HCT116 (cell line): ENCODE measurements at regions not wholly inside any gene's neighbourhood (a gene's known extent, or its start where the extent isn't known, plus 50 kb on each side); places are given as distances from the start of the nearest gene placed in this dataset.
A peak's percentile ranks its signal among the peaks of the same experiment; 100 is the strongest.

Experiments used
- ATAC-seq: fragments of 200-7000 bp; cut with Tn5 transposase; 2 replicates; pipeline ENCODE4 v1.9.1; 2020; ENCODE audit warnings: mild to moderate bottlenecking, moderate library complexity
- BruUV-seq: library from RNA; stranded (reverse); fragments of 400-500 nt; replicated peaks from 2 replicates; lab custom pipeline; 2021; lab: Mats Ljungman, UMichigan
- CTCF ChIA-PET: fragments of 300-600 bp; sonication (Branson Sonifier 250); formaldehyde crosslinking; loops from one replicate; lab custom pipeline; 2021; ENCODE audit warnings: antibody characterized with exemption; lab: Charles Lee
- POLR2A ChIA-PET: fragments of 300-600, 350-600 bp; sonication (Branson Sonifier 250); formaldehyde crosslinking; loops from one replicate; lab custom pipeline; 2021; ENCODE audit warnings: antibody characterized with exemption; lab: Charles Lee
- RAD21 ChIA-PET, 2 experiments: fragments of 300-600 bp; sonication (Branson Sonifier 250); formaldehyde crosslinking; loops; one replicate each; lab custom pipeline; 2023; ENCODE audit warnings: low total read pairs in 2 of 2; ENCODE audit not compliant: uncharacterized antibody in 2 of 2, unreplicated experiment in 2 of 2, low non-redundant PET in 1 of 2; lab: Charles Lee
- DNase-seq: peaks from one replicate; pipeline ENCODE4 v3.0.0-alpha.2; 2010; ENCODE audit warnings: low read depth, low spot score
- H2AFZ ChIP-seq: fragments of 200-600 bp; shearing (Covaris generic), sonication (generic); 2 replicates; pipeline ENCODE4 v1.6.1; 2017; ENCODE audit warnings: low read depth, mixed run types, mixed read lengths, antibody characterized with exemption, low read length; ENCODE audit not compliant: poor library complexity, severe bottlenecking
- H3K27ac ChIP-seq: 2 replicates; pipeline ENCODE4 v1.5.1; 2012; ENCODE audit warnings: low read depth, low read length
- H3K27me3 ChIP-seq: fragments of 200-600 bp; sonication (generic); 2 replicates; pipeline ENCODE4 v1.6.1; 2016; ENCODE audit warnings: mixed run types, low read length, mixed read lengths; ENCODE audit not compliant: insufficient read depth
- H3K36me3 ChIP-seq, 2 experiments: fragments of 200-500 bp in 1 of 2; fragments of 200-600 bp in 1 of 2; sonication (Bioruptor generic) in 1 of 2; sonication (generic) in 1 of 2; 2 replicates each; pipeline versions ENCODE4 v1.5.1 to v1.6.1; 2014 to 2016; ENCODE audit warnings: low read length in 2 of 2, inconsistent platforms in 1 of 2, mixed read lengths in 1 of 2, mixed run types in 1 of 2; ENCODE audit not compliant: insufficient read depth in 2 of 2, control insufficient read depth in 1 of 2
- H3K4me1 ChIP-seq, 2 experiments: fragments of 200-600 bp in 1 of 2; sonication (generic) in 1 of 2; 2 replicates each; pipeline versions ENCODE4 v1.5.1 to v1.6.1; 2012 to 2017; ENCODE audit warnings: low read length in 2 of 2, inconsistent platforms in 1 of 2, mild to moderate bottlenecking in 1 of 2, mixed read lengths in 1 of 2, mixed run types in 1 of 2, moderate library complexity in 1 of 2; ENCODE audit not compliant: insufficient read depth in 2 of 2, control insufficient read depth in 1 of 2
- H3K4me2 ChIP-seq: fragments of 200-600 bp; sonication (generic); 2 replicates; pipeline ENCODE4 v1.6.1; 2017; ENCODE audit warnings: mixed run types, low read length, mixed read lengths
- H3K4me3 ChIP-seq, 2 experiments: fragments of 200-600 bp in 1 of 2; sonication (generic) in 1 of 2; replicated peaks in 1 of 2; 2 replicates each; pipeline ENCODE4 v1.5.1; 2011 to 2016; ENCODE audit warnings: low read length in 2 of 2, control low read depth in 1 of 2, low read depth in 1 of 2, mild to moderate bottlenecking in 1 of 2, mixed read lengths in 1 of 2, mixed run types in 1 of 2
- H3K79me2 ChIP-seq: fragments of 200-600 bp; sonication (generic); 2 replicates; pipeline ENCODE4 v1.6.1; 2017; ENCODE audit warnings: mild to moderate bottlenecking, mixed run types, low read length, moderate library complexity, mixed read lengths; ENCODE audit not compliant: insufficient read depth
- H3K9ac ChIP-seq: fragments of 200-600 bp; sonication (generic); 2 replicates; pipeline ENCODE4 v1.6.1; 2016; ENCODE audit warnings: low read length, mixed read lengths
- H3K9me2 ChIP-seq: fragments of 200-600 bp; sonication (generic), shearing (Covaris generic); 2 replicates; pipeline ENCODE4 v1.6.1; 2017; ENCODE audit warnings: mixed run types, mild to moderate bottlenecking, moderate library complexity; ENCODE audit not compliant: insufficient read depth
- H3K9me3 ChIP-seq, 2 experiments: fragments of 200-500 bp in 1 of 2; fragments of 200-600 bp in 1 of 2; sonication (Bioruptor generic) in 1 of 2; sonication (generic) in 1 of 2; 2 replicates each; pipeline ENCODE4 v1.6.1; 2014 to 2017; ENCODE audit warnings: low read length in 2 of 2, mixed read lengths in 2 of 2, inconsistent platforms in 1 of 2, low read depth in 1 of 2, mild to moderate bottlenecking in 1 of 2, mixed run types in 1 of 2, moderate library complexity in 1 of 2; ENCODE audit not compliant: control insufficient read depth in 1 of 2, insufficient read depth in 1 of 2
- H4K20me1 ChIP-seq: fragments of 200-600 bp; sonication (generic), shearing (Covaris generic); 2 replicates; pipeline ENCODE4 v1.6.1; 2017; ENCODE audit warnings: mixed run types, mild to moderate bottlenecking, moderate library complexity; ENCODE audit not compliant: insufficient read depth
- CBX3 ChIP-seq: IDR thresholded peaks from 2 replicates; pipeline ENCODE4 v1.6.1; 2012; ENCODE audit warnings: low read depth
- EGR1 ChIP-seq: IDR thresholded peaks from 2 replicates; pipeline ENCODE4 v1.6.1; 2012; ENCODE audit warnings: low read depth
- ELF1 ChIP-seq: IDR thresholded peaks from 2 replicates; pipeline ENCODE4 v1.6.1; 2012; ENCODE audit warnings: low read depth, borderline replicate concordance
- EZH2 ChIP-seq: fragments of 200-600 bp; sonication (generic); IDR thresholded peaks from 2 replicates; pipeline ENCODE4 v1.6.1; 2017; ENCODE audit warnings: antibody characterized with exemption, mixed run types
- EZH2phosphoT487 ChIP-seq: fragments of 200-600 bp; IDR thresholded peaks from 2 replicates; pipeline ENCODE4 v1.6.1; 2018; ENCODE audit warnings: antibody characterized with exemption, borderline replicate concordance
- MAX ChIP-seq: IDR thresholded peaks from 2 replicates; pipeline ENCODE4 v1.6.1; 2012
- POLR2A ChIP-seq: IDR thresholded peaks from 2 replicates; pipeline ENCODE4 v1.7.0; 2011; ENCODE audit warnings: borderline replicate concordance; ENCODE audit not compliant: insufficient read depth, insufficient read length; ENCODE audit errors: extremely low read depth
- RAD21 ChIP-seq: IDR thresholded peaks from 2 replicates; pipeline ENCODE4 v1.6.1; 2012; ENCODE audit warnings: low read depth, mild to moderate bottlenecking
- SIN3A ChIP-seq: IDR thresholded peaks from 2 replicates; pipeline ENCODE4 v1.6.1; 2012; ENCODE audit warnings: low read depth
- SRF ChIP-seq: IDR thresholded peaks from 2 replicates; pipeline ENCODE4 v1.6.1; 2012; ENCODE audit warnings: low read depth
- TCF7L2 ChIP-seq: IDR thresholded peaks from 2 replicates; pipeline ENCODE4 v1.7.0; 2011; ENCODE audit warnings: borderline replicate concordance, inconsistent platforms; ENCODE audit not compliant: insufficient read depth, insufficient read length; ENCODE audit errors: extremely low read depth
- ZFX ChIP-seq: fragments of 450-650 bp; IDR thresholded peaks from 2 replicates; pipeline ENCODE4 v1.6.1; 2017
- intact Hi-C: fragments of 100-400 bp; cut with micrococcal nuclease; formaldehyde crosslinking; loops from 2 replicates; pipeline ENCODE4 v1.10.0; 2022
- TF ChIP-seq, protein P1 (sequence below), 3 experiments: fragments of 200-600 bp in 1 of 3; sonication (generic) in 1 of 3; IDR thresholded peaks in 2 of 3; conservative IDR thresholded peaks in 1 of 3; 2 replicates each; pipeline ENCODE4 v1.5.1; 2012 to 2017; ENCODE audit warnings: low read depth in 2 of 3, low read length in 2 of 3, antibody characterized with exemption in 1 of 3, borderline replicate concordance in 1 of 3, control low read depth in 1 of 3, mild to moderate bottlenecking in 1 of 3, mixed read lengths in 1 of 3, mixed run types in 1 of 3, moderate library complexity in 1 of 3; ENCODE audit not compliant: insufficient read depth in 1 of 3

- Histone ChIP-seq H4K20me1 (no peaks in the 10 kb centered on the region), H3K9me2 (no peaks in the 10 kb centered on the region), H3K4me2 (peak overlapping the region; percentile 60), H3K9ac (no peak overlapping the region), H2AFZ (peak overlapping the region; percentile 78), H3K27me3 (peaks cover 35% of the 10 kb centered on the region; the same call in 1 of the 2 replicates), H3K79me2 (no peaks in the 10 kb centered on the region), H3K27ac (no peak overlapping the region)
- ATAC-seq: peak; percentile 80
- intact Hi-C loops: no loop called here
- RAD21 ChIA-PET: no interaction called here
- no TSS peak for BruUV-seq
- no peak for TF ChIP-seq MAX
- TF ChIP-seq, protein P1, sequence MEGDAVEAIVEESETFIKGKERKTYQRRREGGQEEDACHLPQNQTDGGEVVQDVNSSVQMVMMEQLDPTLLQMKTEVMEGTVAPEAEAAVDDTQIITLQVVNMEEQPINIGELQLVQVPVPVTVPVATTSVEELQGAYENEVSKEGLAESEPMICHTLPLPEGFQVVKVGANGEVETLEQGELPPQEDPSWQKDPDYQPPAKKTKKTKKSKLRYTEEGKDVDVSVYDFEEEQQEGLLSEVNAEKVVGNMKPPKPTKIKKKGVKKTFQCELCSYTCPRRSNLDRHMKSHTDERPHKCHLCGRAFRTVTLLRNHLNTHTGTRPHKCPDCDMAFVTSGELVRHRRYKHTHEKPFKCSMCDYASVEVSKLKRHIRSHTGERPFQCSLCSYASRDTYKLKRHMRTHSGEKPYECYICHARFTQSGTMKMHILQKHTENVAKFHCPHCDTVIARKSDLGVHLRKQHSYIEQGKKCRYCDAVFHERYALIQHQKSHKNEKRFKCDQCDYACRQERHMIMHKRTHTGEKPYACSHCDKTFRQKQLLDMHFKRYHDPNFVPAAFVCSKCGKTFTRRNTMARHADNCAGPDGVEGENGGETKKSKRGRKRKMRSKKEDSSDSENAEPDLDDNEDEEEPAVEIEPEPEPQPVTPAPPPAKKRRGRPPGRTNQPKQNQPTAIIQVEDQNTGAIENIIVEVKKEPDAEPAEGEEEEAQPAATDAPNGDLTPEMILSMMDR (IDR thresholded peaks at IDR 0.05 in 2 of 3, conservative IDR thresholded peaks at IDR 0.05 in 1 of 3; ENCODE audit: borderline replicate concordance in 1 of 3, insufficient read depth in 1 of 3, low read depth in 2 of 3, low read length in 2 of 3): peak; percentile 4 to 15 (median 5); a peak in 1 of 6 replicates
- TF ChIP-seq RAD21: peak; percentile 52; the same call in 1 of the 2 replicates
- TF ChIP-seq, all 23 proteins: peak for 2
- Histone ChIP-seq H3K9me3 (no peaks in the 10 kb centered on the region), H3K36me3 (no peaks in the 10 kb centered on the region), H3K4me1 (peaks cover 0 to 7% of the 10 kb centered on the region in 2 experiments; a peak in 2 of 4 replicates), H3K4me3 (peak overlapping the region; percentile 7 to 18; a peak in 2 of 4 replicates)
- CTCF ChIA-PET: no interaction called here
- POLR2A ChIA-PET: no interaction called here
- no peak for DNase-seq
Observed at GRCh38 chr4:27084685-27085361, 224.2 kb downstream of the STIM2 start.

DNA sequence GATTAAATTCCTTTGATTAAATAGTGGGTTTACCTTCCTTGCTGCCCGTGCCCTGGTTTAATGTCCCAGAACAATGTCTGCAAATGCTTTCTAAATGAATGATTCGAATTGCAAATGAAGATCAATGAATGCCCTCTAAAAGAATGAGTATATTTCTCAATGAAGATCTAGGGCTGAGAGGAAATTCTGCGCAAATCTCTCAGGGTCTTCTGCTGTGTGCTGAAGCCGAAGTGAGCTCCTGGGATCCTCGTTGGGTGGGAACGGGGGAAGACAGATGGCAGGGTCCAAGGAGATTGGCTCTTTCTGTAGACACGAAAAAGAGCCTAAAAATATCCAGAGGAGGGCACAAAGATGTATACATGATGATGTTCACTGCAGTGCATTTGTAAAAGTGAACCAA, 224.8 kb downstream of the STIM2 start:
- intact Hi-C loops: no loop called here
- Histone ChIP-seq H3K9me2 (no peaks in the 10 kb centered on the region), H3K9me3 (no peaks in the 10 kb centered on the region), H3K4me2 (peak overlapping the region; percentile 60; the same call in 1 of the 2 replicates), H3K79me2 (no peaks in the 10 kb centered on the region), H3K4me1 (peaks cover 0 to 7% of the 10 kb centered on the region in 2 experiments; a peak in 2 of 4 replicates), H3K27me3 (peaks cover 35% of the 10 kb centered on the region; the same call in 1 of the 2 replicates), H4K20me1 (no peaks in the 10 kb centered on the region), H2AFZ (no peak overlapping the region), H3K27ac (no peak overlapping the region), H3K36me3 (no peaks in the 10 kb centered on the region), H3K9ac (no peak overlapping the region), H3K4me3 (no peak overlapping the region)
- ChIA-PET RAD21 (no interaction called here), CTCF (no interaction called here), POLR2A (no interaction called here)
- ATAC-seq (no peak), DNase-seq (no peak)
- TF ChIP-seq RAD21 (no peak), CBX3 (no peak), SRF (no peak), MAX (no peak), SIN3A (no peak), EZH2phosphoT487 (no peak), TCF7L2 (no peak), EZH2 (no peak), ZFX (no peak), POLR2A (no peak), EGR1 (no peak), ELF1 (no peak)
- no TSS peak for BruUV-seq
